Left hindlimb (tissue), 1 donor: ENCODE measurements at regions not wholly inside any gene's neighbourhood (a gene's known extent, or its start where the extent isn't known, plus 50 kb on each side); places are given as distances from the start of the nearest gene placed in this dataset.
"Not testable (repeated sequence)": the region's sequence is repeated elsewhere in the genome, so short reads cannot be mapped to it uniquely, and the experiment has no call there.

ENCODE experiments used
- DNase-seq: peaks from one replicate; pipeline ENCODE4 v3.0.0-alpha.2; 2018

- no peak for DNase-seq
Measured at GRCh38 chr12:115898670-115899069, 378.8 kb downstream of the MED13L start.

DNA sequence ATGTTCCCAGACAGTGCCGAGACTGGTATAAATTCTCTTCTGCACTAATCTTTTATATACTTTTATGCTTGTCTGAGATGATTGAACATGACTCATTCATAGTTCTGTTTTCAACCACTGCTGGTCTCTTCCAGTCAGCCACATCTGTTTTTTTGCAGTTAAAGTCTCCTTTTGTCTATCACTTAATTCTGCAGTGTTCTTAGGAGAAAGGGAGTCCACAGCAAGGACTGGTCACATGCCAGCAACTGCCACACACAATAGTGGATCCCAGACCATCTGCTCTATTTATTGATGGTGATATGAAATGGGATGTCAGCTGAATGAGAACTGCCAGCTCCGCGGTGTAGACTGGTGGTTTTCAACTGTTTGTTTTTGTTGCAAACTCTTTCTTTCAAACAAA, 379.8 kb downstream of the MED13L start:
- no peak for DNase-seq

DNA sequence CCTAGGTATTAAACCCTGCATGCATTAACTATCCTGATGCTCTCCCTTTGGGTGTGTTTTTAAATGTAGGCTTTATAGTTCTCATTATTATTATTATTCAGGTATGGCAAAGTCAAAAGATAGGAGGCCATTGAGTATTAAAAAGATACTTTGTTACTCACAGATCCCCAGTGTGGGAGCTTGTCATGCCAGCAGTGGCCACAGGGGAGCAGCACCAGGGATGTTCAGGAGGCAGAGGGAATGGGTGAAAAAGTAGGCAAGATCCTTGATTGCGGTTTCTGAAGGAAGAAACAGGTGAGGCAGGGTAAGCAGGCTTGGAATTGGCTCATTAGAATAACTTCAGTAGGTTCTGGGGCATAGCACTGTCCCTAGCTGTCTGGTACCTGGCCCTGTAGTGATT, 382.2 kb downstream of the MED13L start:
- no peak for DNase-seq

- no peak for DNase-seq
Measured at GRCh38 chr12:115891556-115892164, 385.8 kb downstream of the MED13L start.

DNA sequence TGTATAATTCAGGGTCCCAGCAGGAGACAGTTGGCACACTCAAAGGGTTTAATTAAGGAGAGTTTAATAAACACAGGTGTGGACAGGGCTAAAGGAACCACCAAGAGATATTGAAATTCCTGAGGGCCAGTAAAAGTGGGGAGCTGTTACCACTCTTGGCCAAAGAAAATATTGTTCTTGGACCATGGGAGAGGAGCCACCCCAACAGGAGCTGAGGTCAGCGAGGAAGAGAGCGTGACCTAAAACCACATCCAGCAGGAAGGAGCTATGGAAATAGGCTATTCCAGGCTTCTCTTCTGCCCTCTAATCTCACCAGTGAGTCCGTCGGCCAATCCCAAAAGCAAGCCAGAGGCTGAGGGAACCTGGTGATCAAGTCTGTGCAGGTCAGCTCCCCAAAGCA, 390.8 kb downstream of the MED13L start:
- no peak for DNase-seq

- no peak for DNase-seq
Measured at GRCh38 chr12:115885040-115885690, 392.3 kb downstream of the MED13L start.

DNA sequence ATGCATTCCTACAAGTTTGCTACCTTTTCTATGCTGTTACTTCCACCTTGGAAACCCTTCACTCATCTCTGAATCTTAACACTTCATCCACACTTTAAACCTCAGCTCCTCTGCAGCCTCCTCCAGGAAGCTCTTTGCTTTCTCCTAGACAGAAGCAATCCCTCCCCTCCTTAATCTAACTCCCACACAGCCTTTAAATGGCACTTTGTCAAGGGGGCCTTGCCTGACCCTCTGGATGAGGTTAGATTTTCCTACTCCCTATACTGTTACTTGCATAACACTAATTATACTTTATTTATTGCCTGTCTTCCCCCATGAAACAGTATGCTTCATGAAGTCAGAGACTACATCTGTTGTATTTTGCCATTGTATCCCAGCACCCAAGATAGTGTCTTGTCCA, 394.6 kb downstream of the MED13L start:
- DNase-seq = no peak

DNA sequence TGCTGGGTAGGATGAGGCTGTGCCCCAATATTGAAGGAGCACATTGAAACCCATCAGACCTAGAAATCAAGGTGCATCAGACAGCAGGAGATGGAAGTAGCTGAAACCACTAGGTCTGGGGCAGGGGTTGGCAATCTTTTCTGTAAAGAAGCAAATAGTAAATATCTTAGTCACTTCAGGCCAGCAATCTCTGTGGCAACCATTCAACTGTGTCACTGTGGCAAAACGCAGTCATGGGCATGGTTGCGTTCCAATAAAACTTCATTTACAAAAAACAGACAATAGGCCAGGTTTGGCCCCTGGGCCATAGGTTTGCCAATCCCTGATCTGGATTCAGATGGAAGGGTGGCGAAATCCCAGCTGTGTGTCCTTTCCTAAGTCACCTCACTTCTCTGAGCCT, 397.3 kb downstream of the MED13L start:
- no peak for DNase-seq

DNA sequence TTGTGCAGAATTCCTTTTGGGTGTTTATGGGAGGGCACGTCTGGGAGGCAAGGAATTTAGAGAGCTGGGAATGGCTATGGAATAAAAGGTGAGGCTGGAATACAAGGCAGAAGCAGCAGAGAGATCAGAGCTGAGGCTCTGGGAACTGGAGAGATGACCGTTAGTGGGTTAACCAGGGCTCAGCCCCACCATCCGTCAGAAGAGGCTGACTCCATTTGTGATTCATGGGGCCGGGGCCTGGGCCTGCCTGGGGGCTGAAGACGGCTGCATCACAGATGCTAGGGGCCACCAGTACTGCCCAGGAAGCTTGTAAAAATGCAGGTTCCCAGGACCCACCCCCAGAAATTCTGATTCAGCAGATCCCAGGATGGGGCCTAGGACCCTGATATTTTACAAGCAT, 398.1 kb downstream of the MED13L start:
- no peak for DNase-seq

DNA sequence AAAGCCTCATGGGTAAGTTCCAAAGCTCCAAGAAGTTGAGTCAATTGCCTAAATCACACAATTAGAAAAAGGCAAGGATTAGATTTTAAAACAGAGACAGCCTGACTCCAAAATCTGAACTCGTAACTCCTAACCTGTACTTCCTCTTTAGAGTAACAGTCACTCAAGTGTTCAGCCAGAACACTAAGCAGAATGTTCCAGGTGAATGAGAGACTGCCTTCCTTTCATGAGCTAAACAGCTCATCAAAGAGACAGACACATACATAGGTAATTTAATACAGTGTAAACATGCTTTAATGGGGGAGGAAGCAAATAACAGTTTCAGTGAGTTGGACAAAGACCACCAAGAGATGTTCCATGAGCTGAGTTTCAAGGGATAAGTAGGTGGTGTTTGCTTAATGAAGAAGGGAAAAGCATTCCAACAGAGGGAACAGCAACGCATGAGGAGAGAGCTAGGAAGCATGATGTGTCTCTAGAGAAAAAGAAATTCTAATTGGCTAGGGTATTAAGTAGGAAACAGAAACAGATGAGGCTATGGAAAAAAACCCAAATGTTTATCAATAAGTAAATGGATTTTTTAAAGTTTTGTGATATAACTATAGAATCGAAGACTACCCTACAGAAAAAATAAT, 403.9 kb downstream of the MED13L start:
- DNase-seq = no peak

- no peak for DNase-seq
Measured at GRCh38 chr12:115872919-115873357, 404.6 kb downstream of the MED13L start.

- DNase-seq = no peak
Measured at GRCh38 chr12:115872212-115872611, 405.3 kb downstream of the MED13L start.

GRCh38 chr12:115871714-115872113, 405.8 kb downstream of the MED13L start:
- DNase-seq = no peak

GRCh38 chr12:115870510-115870909, 407.0 kb downstream of the MED13L start:
- no peak for DNase-seq

GRCh38 chr12:115870021-115870420, 407.5 kb downstream of the MED13L start:
- DNase-seq = no peak

- DNase-seq = no peak
Measured at GRCh38 chr12:115869604-115870003, 407.9 kb downstream of the MED13L start.

DNA sequence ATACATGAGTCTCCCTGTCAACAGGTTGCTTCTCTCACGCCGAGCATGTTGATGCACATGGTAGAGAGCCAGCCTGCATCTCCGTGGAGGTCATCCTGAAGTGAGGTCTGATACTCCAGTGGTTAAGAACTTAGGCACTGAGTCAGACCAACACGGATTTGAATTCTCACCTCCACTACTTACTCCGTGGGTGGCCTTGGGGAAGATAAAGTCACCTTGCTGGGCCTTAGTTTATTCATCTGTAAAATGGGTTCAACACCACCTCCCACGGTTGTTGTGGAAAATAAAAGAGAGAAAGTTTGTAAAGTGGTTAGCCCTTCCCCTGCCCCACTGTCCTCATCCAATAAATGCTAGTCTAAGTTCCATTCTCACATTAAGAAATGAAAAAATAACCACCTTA, 408.9 kb downstream of the MED13L start:
- no peak for DNase-seq

GRCh38 chr12:115867854-115868253, 409.6 kb downstream of the MED13L start:
- DNase-seq = no peak

DNA sequence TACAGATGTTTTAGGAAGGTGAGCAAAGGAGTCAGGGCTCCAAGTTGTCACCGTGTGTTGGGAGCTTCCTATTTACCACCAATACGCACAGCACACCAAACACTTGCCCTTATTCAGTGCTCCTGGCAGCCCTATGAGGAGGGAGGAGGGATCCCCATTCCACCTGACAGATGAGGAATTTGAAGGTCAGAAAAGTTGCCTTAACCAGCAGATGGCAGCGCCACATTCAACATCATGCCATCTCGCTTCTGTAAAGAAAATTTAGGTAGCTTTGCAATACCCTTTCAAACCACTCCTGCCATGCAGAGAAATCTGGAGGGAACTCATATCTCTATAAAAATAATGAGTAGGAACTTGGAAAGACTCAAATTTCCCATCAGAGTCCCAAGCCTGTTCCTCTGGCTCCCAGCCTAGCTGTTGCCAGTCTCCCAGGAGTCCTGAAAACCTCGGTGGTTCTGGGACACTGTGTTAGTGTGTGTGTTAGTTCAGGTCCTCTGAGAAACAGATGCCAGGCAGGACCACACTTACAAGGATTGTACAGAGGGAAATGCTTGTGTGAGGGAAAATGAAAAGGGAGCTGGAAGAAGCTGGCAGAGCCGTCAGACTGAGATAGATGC, 410.5 kb downstream of the MED13L start:
- no peak for DNase-seq

DNA sequence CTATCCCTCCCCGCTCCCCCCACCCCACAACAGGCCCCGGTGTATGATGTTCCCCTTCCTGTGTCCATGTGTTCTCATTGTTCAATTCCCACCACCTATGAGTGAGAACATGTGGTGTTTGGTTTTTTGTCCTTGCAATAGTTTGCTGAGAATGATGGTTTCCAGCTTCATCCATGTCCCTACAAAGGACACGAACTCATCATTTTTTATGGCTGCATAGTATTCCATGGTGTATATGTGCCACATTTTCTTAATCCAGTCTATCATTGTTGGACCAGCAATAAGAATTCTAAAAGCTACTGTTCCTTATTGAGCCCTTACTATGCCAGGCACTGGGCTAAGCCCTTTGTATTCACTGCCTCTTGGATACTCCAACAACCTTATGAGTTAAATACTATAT, 411.2 kb downstream of the MED13L start:
- DNase-seq = not testable (repeated sequence)

DNA sequence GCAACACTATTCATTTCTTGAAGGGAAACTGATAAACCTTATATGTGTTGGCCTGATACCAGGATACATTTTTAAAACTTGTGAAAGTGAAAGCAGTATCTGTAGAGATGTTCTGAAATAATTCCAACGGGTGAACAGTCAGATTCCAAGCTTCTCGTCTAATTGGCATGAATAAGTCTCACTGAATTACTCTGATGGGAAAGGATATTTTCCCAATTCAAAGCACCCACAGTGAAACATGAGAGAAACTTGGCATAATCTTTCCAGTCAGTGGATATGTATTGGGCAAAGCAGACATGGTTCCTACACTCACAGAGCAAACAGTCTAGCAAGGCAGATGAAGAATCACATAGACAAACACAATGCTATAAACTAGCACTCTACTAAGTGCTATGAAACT, 413.1 kb downstream of the MED13L start:
- no peak for DNase-seq

DNA sequence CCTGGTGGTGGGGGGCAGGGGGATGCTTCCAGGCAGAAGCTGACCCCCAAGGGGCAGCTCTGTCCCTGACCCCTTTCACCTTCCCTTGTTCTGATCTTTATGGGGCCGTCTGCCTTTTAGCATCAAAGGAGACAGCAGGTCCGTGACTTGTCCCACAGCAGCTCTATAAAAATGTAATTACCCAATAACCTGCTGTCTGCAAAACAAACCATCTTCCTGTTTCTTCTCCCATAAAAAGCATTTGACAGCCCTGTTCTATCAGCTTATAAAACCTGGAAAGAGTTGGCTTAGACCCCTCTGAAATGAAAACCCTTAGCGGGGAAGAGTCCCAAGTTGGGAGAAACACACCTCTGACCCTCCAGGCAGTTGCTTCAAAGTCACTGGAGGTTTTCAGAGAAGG, 416.9 kb downstream of the MED13L start:
- no peak for DNase-seq

DNA sequence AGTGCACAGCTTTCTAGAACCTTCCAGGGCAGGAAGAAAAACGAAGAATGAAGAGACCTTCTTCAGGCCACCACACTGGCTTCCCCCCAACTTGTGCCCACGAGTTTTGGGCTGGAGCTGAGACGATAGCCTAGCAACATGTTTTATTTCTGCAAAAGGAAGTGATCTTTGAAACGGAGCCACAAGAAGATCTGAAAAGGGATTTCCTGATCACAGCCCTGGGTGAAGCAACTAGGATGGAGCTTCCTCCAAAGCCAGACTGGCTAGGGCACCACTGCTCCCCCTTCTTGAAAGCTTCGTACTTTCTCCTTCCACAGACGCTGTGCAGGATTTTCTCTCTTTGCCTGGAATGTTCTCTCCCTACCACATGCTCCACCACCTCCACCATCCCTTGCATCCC, 418.3 kb downstream of the MED13L start:
- no peak for DNase-seq

GRCh38 chr12:115857923-115858322, 419.6 kb downstream of the MED13L start:
- no peak for DNase-seq
